ENCODE measurements at regions not wholly inside any gene's neighbourhood (a gene's known extent, or its start where the extent isn't known, plus 50 kb on each side); places are given as distances from the start of the nearest gene placed in this dataset.
A peak's percentile ranks its signal among the peaks of the same experiment; 100 is the strongest.

DNA sequence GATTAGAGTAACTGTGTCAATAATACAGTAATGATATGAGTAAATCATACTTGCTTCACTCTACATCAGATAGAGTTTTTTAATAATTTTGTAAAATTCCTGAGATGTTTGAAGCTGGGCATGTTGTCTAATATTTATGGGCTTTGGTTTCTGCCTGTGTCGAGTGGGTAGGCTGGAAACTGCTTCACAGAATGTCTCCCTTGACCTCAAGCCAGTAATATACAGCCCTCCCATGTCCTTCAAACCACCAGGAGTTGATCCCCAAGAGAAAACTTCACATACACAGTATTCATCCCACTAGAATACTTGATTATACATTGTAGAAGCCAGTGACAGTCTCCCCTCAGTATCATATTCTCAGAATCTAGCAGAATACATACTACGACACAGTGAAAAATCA is 284.8 kb upstream of the TENM3 start:
- DNase-seq = no peak

DNA sequence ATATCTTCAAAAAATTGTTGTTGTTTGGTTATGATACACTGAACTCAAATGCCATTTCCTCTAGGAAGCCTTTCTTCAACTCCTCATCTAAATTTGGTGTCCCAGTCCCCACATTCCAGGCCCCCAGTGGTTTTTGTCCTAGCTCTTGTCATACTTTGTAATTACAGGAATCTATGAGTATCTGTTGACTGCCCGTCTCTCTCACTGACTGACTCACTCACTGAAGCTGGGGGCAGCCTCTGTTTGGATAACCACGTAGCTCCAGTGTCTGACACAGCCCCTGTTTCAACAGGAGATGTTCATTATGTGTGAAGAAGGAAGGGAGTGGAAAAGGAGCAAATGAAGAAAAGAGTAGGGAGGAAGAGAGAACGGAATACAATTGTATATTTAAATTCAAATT is 284.1 kb upstream of the TENM3 start:
- no peak for DNase-seq

DNA sequence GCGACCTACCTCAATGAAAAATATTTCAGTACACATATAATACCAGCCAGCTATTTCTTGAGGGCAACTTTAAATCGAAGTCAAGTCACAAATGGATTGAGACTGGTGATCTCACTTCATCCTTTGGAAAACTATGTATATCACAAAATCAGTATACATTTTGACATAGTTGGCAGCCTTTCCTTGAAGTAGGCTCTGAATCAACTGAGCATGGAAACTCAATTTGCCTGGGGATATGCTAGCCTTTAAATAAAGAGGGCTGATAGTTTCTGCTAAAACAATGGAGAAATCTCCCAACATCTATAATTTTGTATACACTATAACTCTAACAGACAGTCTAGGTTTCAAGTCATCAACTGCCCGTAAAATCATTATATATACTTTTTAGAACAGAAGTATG is 282.8 kb upstream of the TENM3 start:
- no peak for DNase-seq

- no peak for DNase-seq
Observed at GRCh38 chr4:181962321-181962720, 280.9 kb upstream of the TENM3 start.

- no peak for DNase-seq
Observed at GRCh38 chr4:181964731-181965130, 278.5 kb upstream of the TENM3 start.

DNA sequence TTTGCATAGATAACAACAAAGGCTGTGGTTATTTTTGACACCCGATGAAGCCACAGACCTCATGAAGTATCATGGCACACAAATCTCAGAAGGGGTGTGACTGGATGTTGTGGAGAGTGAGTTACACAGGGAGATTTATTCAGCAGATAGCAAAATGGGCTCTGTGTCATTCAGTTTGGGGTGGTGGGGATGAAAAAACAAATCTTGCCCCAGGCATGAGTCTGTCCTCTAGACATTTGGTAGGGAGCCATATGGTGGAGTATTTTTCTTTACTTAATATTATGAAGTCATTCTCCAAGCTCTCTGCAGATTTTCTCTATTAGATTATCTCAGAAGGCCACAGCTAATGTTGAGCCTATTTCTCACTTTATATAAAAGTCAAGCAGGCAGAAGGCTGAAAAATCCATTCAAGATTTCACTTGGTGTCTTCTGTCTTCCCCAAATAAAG is 277.1 kb upstream of the TENM3 start:
- no peak for DNase-seq

- DNase-seq = no peak
Observed at GRCh38 chr4:181967401-181967800, 275.8 kb upstream of the TENM3 start.

DNA sequence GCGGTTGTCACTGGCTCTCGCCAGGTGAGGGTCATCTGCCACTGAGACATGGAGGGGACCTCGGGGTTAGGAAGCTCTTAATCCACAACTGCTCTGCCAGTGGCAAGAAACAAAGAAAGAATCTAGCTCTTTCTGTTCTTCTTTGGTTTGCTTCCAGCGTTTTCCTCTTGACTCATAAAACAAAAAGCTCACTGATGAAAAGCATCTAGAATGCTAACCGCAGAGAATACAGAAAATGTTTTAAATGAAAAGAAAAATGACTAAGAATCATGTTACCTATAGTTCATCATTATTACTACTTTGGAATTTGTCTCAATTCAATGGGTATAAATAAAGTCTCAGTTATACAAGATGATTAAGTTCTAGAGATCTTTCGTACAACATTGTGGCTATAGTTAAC is 274.8 kb upstream of the TENM3 start:
- DNase-seq = no peak

GRCh38 chr4:181969151-181969550 is 274.1 kb upstream of the TENM3 start:
- DNase-seq = no peak

GRCh38 chr4:181970366-181970765 is 272.8 kb upstream of the TENM3 start:
- no peak for DNase-seq

DNA sequence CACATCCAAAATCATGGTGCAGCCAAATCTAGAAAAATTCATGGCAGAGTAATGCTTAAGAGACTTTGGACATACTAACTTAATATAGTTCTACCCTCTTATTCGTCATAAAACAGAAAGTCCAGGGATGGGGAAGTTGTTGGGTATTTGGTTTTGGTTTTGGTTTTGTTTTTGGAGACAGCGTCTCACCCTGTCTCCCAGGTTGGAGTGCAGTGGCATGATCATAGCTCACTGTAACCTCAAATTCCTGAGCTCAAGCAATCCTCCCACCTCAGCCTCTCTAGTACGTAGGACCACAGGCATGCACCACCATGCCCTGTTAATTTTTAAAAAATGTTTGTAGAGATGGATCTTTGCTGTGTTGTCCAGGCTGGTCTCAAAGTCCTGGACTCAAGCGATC is 271.8 kb upstream of the TENM3 start:
- DNase-seq = no peak

GRCh38 chr4:181971973-181972372 is 271.2 kb upstream of the TENM3 start:
- no peak for DNase-seq

DNA sequence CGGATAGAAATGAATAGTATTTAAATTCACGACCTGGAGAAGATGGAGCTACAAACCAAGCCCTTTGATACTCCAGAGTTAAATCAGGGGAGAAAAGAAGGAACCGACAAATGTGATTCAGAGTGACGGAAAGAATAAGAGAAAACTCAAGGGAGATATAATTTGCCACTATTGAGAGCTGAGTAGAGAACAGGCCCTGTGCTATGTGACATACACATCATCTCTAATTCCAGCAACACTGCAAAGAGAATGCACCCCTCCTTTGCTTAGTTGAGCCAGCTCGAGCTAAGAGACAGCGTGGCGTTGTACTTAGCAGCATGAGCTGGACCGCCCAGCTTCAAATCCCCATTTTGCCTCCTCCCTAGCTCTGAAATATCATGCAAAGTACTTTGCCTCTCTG is 266.4 kb upstream of the TENM3 start:
- no peak for DNase-seq

DNA sequence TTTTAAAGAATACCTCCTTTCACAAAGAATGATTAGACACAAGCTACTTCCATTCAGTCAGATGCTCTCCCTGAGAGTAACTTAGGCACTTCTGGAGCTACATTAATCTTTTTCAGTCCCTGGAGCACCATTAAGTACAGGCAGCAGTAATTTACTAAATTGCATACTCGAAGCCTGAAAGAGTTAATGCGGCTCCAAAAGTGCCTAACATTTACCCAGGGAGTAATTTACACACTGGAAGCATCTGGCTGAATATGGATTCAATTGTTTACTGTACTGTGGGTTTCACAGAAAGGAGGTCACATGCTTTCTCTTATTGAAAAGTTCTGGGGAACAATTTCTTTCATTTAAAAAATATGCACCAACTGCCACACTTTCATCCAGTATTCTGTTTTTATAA is 260.8 kb upstream of the TENM3 start:
- DNase-seq = peak; percentile 56 to 94 (median 69)

- DNase-seq = peak; percentile 22 to 77 (median 40)
Observed at GRCh38 chr4:181982856-181983255, 260.3 kb upstream of the TENM3 start.

GRCh38 chr4:181987392-181987791 is 255.8 kb upstream of the TENM3 start:
- no peak for DNase-seq

DNA sequence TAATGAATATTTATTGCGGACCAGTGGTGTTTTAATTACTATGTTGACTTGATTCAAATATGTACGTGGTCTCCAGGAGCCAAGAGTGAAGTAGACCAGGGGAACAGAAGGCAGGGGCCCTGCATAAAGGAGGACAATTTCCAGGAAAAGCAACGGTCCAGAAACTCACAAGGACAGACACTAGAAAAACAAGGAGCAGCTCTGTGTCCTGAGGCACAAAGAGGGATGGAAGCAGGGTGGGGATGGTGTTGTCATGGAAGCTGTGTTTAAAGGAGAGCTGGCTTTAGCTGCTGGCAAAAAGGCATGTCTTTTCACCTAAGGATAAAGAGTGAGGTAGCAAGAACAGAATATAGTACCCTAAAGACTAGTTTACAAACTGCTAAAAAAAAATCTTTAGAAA is 254.1 kb upstream of the TENM3 start:
- DNase-seq = peak in 1 of 3 experiments; percentile 7

GRCh38 chr4:181991369-181992108 is 251.7 kb upstream of the TENM3 start:
- no peak for DNase-seq

GRCh38 chr4:181998398-181999295 is 244.6 kb upstream of the TENM3 start:
- DNase-seq = no peak

- DNase-seq = no peak
Observed at GRCh38 chr4:182000077-182000476, 243.1 kb upstream of the TENM3 start.

DNA sequence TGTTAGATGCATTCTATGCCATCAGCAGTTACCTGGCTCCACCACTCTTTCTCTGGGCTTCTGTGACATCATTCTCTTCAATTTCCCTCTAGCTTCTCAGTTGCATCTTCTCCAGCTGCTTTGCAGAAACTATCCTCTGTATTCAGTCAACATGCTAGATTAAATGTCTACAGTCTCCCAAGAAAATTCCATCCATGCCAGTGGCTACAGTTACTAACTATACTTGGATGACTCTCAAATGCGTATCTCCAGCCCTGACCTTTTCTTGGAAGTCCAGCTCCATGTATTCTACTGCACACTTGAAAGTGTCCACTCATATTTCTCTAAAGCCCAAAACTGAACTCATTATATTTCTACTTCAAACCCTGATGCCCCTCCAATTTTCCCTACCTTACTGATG is 232.3 kb upstream of the TENM3 start:
- DNase-seq = no peak

- DNase-seq = no peak
Observed at GRCh38 chr4:182014164-182014563, 229.0 kb upstream of the TENM3 start.

GRCh38 chr4:182015014-182015413 is 228.2 kb upstream of the TENM3 start:
- no peak for DNase-seq

- DNase-seq = no peak
Observed at GRCh38 chr4:182015893-182016292, 227.3 kb upstream of the TENM3 start.
